ENCODE measurements at regions not wholly inside any gene's neighbourhood (a gene's known extent, or its start where the extent isn't known, plus 50 kb on each side); places are given as distances from the start of the nearest gene placed in this dataset.

GRCh38 chr1:194959795-194960194, 1648.4 kb downstream of the KCNT2 start:
- TF ChIP-seq SREBF2 (IDR thresholded peaks at IDR 0.05), result no peak
- no peak for TF ChIP-seq PBX3 (IDR thresholded peaks at IDR 0.05)
- no peak for TF ChIP-seq EHF (CRISPR knock-in tag; IDR thresholded peaks at IDR 0.05)
- TF ChIP-seq RCOR1 (IDR thresholded peaks at IDR 0.05; ENCODE audit: low read depth, low read length), result no peak
- TF ChIP-seq ZC3H11A (IDR thresholded peaks at IDR 0.05), result no peak
- TF ChIP-seq HMGXB4 (CRISPR knock-in tag; IDR thresholded peaks at IDR 0.05; ENCODE audit: borderline replicate concordance), result no peak
- TF ChIP-seq CEBPB (IDR thresholded peaks at IDR 0.05), result no peak
- no peak for TF ChIP-seq BHLHE40 (IDR thresholded peaks at IDR 0.05; ENCODE audit: low read depth, low read length)
- no peak for TF ChIP-seq TP53 (CRISPR knock-in tag; IDR thresholded peaks at IDR 0.05)
- ATAC-seq, result no peak
- no peak overlapping the region for H3K4me3 ChIP-seq
- FAIRE-seq, result no peak
- ChIA-PET CTCF (no interaction called here), POLR2A (no interaction called here)
- H3K9me3 ChIP-seq, result no peaks in the 10 kb centered on the region
- 3% methylated on average over 1 of the region's 1 CpG for WGBS (ENCODE audit: missing lambda C conversion rate)
- no peak overlapping the region for H3K27ac ChIP-seq
- H3K4me1 ChIP-seq, result no peaks in the 10 kb centered on the region
- H3K4me2 ChIP-seq, result no peak overlapping the region
- DNase-seq (ENCODE audit: low read depth in 1 of 2, low spot score in 1 of 2), result no peak

GRCh38 chr1:194952171-194952570, 1656.1 kb downstream of the KCNT2 start:
- Histone ChIP-seq H3K27ac (no peak overlapping the region), H3K4me2 (no peak overlapping the region), H3K4me3 (no peak overlapping the region), H3K9me3 (no peaks in the 10 kb centered on the region), H3K4me1 (no peaks in the 10 kb centered on the region)
- CTCF ChIA-PET, result no interaction called here
- no peak for FAIRE-seq
- no peak for TF ChIP-seq NR3C1 (IDR thresholded peaks at IDR 0.05)
- WGBS (ENCODE audit: missing lambda C conversion rate), result 58% methylated on average over 6 of the region's 6 CpGs
- ATAC-seq, result no peak
- POLR2A ChIA-PET, result no interaction called here
- DNase-seq (ENCODE audit: low read depth in 1 of 2, low spot score in 1 of 2), result no peak

- DNase-seq (ENCODE audit: low read depth in 1 of 2, low spot score in 1 of 2), result no peak
- POLR2A ChIA-PET, result no interaction called here
- Histone ChIP-seq H3K9me3 (no peaks in the 10 kb centered on the region), H3K4me2 (no peak overlapping the region), H3K27ac (no peak overlapping the region), H3K4me1 (no peaks in the 10 kb centered on the region), H3K4me3 (no peak overlapping the region)
- ATAC-seq, result no peak
- TF ChIP-seq RARB (CRISPR knock-in tag; IDR thresholded peaks at IDR 0.05) (no peak), KDM5A (IDR thresholded peaks at IDR 0.05) (no peak), FOSB (CRISPR knock-in tag; IDR thresholded peaks at IDR 0.05) (no peak), ZNF302 (CRISPR knock-in tag; IDR thresholded peaks at IDR 0.05) (no peak), REST (IDR thresholded peaks at IDR 0.05) (no peak), CBX2 (IDR thresholded peaks at IDR 0.05; ENCODE audit: borderline replicate concordance, low read depth) (no peak), E2F6 (IDR thresholded peaks at IDR 0.05; ENCODE audit: borderline replicate concordance, low read depth) (no peak), HOXB5 (CRISPR knock-in tag; IDR thresholded peaks at IDR 0.05) (no peak), JUN (IDR thresholded peaks at IDR 0.05) (no peak), MYC (IDR thresholded peaks at IDR 0.05; ENCODE audit: borderline replicate concordance, low read length) (no peak), BHLHE40 (IDR thresholded peaks at IDR 0.05; ENCODE audit: low read depth, low read length) (no peak), PBX3 (IDR thresholded peaks at IDR 0.05) (no peak), POLR2AphosphoS2 (conservative IDR thresholded peaks at IDR 0.05; ENCODE audit: low read length) (no peak), KDM1A (IDR thresholded peaks at IDR 0.05; ENCODE audit: low read depth) (no peak), EHF (CRISPR knock-in tag; IDR thresholded peaks at IDR 0.05) (no peak), EP300 (IDR thresholded peaks at IDR 0.05) (no peak), FOXS1 (CRISPR knock-in tag; IDR thresholded peaks at IDR 0.05) (no peak)
- no peak for FAIRE-seq
- WGBS (ENCODE audit: missing lambda C conversion rate), result 6% methylated on average over 1 of the region's 1 CpG
- CTCF ChIA-PET, result no interaction called here
Measured at GRCh38 chr1:194950584-194950983, 1657.7 kb downstream of the KCNT2 start.

All from A549 (cell line).